GM10266 (cell line): ENCODE measurements at regions not wholly inside any gene's neighbourhood (a gene's known extent, or its start where the extent isn't known, plus 50 kb on each side); places are given as distances from the start of the nearest gene placed in this dataset.
"Not testable (repeated sequence)": the region's sequence is repeated elsewhere in the genome, so short reads cannot be mapped to it uniquely, and the experiment has no call there.

Source experiments
- DNase-seq: peaks from one replicate; pipeline ENCODE4 v3.0.0; 2012; ENCODE audit errors: extremely low spot score
- TF ChIP-seq, protein P1 (sequence below): IDR thresholded peaks from 2 replicates; pipeline ENCODE4 v1.5.1; 2012; ENCODE audit warnings: mild to moderate bottlenecking, low read depth; ENCODE audit not compliant: control insufficient read depth, insufficient read depth; ENCODE audit errors: missing control alignments

DNA sequence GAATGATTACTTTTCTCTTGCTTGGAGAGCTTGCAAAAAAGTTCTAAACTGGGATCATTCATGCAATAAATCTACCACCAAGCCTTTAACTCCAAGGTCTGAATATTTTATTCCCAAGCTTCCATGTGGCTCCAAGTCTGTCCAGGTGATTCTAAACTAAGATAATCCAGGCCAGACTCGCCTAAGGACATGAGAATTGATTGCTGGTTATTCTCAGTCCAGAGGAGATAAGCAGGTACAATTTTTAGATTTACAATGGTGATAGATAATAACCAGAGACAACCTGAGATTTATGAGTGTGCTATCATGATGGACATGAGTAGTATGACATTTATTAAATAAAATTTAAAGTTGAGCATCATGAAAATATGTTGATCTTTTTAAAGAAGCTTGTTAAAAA lies 156.5 kb upstream of the SPRY2 start:
- TF ChIP-seq, protein P1, sequence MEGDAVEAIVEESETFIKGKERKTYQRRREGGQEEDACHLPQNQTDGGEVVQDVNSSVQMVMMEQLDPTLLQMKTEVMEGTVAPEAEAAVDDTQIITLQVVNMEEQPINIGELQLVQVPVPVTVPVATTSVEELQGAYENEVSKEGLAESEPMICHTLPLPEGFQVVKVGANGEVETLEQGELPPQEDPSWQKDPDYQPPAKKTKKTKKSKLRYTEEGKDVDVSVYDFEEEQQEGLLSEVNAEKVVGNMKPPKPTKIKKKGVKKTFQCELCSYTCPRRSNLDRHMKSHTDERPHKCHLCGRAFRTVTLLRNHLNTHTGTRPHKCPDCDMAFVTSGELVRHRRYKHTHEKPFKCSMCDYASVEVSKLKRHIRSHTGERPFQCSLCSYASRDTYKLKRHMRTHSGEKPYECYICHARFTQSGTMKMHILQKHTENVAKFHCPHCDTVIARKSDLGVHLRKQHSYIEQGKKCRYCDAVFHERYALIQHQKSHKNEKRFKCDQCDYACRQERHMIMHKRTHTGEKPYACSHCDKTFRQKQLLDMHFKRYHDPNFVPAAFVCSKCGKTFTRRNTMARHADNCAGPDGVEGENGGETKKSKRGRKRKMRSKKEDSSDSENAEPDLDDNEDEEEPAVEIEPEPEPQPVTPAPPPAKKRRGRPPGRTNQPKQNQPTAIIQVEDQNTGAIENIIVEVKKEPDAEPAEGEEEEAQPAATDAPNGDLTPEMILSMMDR = no peak
- DNase-seq = no peak

DNA sequence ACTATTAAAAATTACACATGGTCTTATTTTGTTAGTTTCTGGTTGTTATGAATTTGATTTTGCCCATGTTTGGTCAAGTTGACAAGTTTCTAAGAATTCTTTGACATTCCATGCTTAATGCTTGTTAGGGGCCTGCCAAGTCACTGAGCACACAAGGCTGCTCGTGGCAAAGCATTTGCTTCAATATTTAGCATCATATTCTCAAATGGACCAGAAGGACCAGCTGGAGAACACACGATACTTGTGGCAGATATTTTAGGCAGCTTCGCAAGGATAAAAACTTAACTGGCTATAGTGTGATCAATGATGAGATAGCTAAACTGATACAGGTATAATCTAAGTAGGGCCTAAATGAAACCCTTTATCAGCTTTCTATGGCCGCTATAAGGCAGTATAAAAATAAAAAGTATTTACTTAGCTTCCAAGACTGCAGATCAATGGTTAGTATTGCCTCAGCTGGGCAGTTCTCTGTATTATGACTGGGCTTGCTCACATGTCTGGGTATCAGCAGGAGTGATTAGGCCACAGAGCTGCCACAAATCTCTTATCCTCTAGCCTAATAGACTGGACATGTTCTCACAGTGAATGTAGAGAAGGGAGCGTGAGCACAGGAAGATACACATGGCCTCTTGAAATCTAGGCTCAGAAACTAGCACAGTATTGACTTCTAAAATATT lies 155.9 kb upstream of the SPRY2 start:
- TF ChIP-seq, protein P1 = no peak
- DNase-seq = no peak

DNA sequence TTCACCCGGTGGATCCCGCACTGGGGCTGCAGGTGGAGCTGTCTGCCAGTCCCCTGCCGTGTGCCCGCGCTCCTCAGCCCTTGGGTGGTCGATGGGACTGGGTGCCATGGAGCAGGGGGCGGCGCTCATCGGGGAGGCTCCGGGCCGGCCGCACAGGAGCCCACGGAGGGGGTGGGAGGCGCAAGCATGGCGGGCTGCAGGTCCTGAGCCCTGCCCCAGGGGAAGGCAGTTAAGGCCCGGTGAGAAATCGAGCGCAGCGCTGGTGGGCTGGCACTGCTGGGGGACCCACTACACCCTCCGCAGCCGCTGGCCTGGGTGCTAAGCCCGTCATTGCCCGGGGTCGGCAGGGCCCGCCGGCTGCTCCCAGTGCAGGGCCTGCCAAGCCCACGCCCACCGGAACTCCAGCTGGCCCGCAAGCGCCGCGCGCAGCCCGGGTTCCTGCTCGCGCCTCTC lies 149.6 kb upstream of the SPRY2 start:
- not testable (repeated sequence) for DNase-seq

DNA sequence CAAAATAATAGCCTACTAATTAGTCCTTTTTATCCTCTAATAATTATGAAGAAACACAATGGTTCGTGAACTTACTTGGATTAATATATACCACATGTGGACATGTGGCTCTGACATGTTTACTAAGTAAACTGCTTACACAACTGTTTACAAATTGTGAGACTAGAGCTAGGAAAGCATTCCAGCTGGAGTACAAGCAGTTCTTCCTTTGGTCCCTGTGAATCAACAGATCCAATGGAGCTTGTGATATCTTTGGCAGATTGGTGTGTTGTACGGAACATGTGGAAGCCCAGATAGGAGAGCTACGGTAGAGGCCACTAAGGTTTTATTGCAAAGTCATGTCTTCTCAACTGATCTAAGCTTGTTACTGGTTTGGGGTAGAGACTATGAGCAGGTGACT lies 145.5 kb upstream of the SPRY2 start:
- TF ChIP-seq, protein P1 = no peak
- no peak for DNase-seq

DNA sequence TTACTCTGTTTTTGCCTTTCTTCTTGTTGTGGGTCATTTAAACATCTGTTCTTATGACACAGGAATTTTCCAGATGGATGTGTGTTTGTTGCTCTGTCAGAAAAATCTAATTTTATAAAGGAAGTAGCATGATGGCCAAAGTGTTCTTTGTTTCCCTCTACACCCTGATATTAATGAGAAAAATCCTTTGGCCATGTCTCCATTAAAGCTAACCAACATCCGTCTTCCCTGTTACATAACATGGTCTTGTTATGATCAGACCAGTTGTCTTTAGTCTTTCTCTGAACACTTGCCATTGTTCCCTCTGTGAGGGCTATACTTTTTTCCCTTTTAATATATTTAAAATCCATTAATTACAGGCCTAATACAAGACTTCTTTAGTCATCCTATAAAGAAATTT lies 142.2 kb upstream of the SPRY2 start:
- no peak for DNase-seq
- TF ChIP-seq, protein P1 = no peak

DNA sequence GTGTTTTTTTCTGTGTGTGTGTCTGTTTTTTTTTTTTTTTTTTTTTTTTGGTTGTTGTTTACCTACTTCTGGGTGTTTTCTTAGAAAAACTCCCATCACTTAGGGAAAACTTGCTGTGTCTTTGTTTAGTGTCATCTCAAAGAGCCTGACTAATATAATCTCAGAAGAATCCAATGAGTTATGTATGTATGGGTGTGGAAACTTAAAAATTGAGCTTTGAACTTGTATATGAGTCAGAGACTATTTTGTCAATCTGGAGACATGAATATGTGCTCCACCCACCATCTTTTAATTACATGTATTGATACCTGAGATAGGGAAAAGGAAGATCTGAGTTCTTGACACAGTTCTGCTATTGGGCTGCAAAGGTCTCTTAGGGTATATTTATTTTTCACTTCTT lies 140.7 kb upstream of the SPRY2 start:
- TF ChIP-seq, protein P1 = no peak

DNA sequence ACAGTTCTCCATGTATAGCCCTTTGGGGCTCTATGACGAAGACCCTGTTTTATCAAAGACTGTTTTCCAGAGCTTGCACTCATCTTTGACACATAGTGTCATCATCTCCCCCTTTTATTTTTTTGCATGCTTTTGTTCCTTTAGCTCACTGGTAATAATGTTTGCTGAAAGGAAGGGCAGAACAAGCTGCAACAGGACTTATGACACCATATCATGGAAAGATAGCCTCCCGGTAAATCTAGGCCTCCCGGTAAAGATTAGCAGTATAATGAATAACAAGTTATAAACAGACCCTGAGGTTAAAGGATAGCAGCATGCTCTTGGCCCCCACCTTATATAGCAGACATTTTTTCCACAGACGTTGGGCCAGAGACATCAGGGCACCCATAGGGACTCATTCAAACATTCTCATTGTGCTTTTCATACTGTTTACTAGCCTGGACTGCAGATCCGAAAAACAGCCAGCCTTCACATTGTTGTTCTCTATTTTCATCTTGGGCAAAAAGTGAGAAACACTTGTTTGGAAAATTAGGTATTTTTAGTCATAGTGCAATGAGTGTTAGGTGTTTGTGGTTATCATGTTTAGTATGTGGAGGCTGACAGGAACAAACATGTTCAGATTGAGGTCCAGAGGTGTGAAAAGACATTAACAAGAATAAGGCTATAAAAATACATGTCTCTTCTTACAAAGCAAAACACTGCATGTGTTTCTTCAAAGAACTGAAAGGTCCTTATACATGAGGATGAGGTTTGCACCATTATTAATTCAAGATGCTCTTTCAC lies 136.9 kb upstream of the SPRY2 start:
- TF ChIP-seq, protein P1 = no peak
- no peak for DNase-seq

More for the DNA sequence above, 140.7 kb upstream of the SPRY2 start:
- DNase-seq = no peak
